GM19468 (cell line): ENCODE measurements at regions not wholly inside any gene's neighbourhood (a gene's known extent, or its start where the extent isn't known, plus 50 kb on each side); places are given as distances from the start of the nearest gene placed in this dataset.
"Not testable (repeated sequence)": the region's sequence is repeated elsewhere in the genome, so short reads cannot be mapped to it uniquely, and the experiment has no call there.

Experiments
- ATAC-seq: cut with Tn5 transposase; IDR thresholded peaks from one replicate; pipeline ENCODE4 v1.9.1; 2021; ENCODE audit warnings: mild to moderate bottlenecking, moderate library complexity, moderate number of reproducible peaks; ENCODE audit not compliant: unreplicated experiment; ENCODE audit errors: extremely low read depth

DNA sequence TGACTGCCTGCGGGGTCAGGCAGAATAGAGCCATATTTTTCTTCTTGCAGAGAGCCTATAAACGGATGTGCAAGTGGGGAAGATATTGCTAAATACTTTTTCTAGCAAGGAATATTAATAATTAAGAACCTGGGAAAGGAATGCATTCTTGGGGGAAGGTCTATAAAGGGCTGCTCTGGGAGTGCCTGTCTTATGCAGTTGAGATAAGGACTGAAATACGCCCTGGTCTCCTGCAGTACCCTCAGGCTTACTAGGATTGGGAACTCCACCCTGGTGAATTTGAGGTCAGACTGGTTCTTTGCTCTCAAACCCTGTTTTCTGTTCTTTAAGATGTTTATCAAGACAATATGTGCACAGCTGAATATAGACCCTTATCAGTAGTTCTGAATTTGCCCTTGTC, 152.5 kb upstream of the APOOL start:
- not testable (repeated sequence) for ATAC-seq

DNA sequence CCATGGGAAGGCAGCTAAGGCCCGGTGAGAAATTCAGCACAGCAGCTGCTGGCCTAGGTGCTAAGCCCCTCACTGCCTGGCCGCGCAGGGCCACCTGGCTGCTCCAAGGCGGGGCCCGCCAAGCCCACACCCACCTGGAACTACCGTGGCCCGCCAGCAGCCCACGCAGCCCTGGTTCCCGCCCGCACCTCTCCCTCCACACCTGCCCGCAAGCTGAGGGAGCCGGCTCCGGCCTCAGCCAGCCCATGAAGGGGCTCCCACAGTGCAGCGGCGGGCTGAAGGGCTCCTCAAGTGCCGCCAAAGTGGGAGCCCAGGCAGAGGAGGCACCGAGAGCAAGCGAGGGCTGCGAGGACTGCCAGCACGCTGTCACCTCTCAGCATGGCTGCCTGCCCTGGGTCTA, 146.9 kb upstream of the APOOL start:
- ATAC-seq: not testable (repeated sequence)

DNA sequence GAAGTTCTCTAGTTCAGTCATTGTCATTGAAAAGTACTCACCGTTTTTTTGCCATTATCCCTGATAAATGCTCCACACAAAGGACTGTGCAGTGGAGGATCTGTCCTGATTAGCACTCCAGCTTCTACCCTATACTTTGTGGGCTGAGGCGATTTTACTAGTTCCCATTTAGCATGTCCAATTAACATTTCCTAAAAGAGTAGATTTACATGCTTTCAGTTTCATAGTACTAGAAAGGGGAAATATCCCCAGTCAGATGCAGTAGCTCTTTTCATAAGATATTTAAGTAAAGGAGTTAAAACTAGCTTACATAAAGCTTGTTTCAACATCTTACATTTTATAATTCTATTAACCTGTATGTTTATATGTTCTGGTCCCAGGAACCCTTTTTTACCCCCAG, 144.9 kb upstream of the APOOL start:
- not testable (repeated sequence) for ATAC-seq

DNA sequence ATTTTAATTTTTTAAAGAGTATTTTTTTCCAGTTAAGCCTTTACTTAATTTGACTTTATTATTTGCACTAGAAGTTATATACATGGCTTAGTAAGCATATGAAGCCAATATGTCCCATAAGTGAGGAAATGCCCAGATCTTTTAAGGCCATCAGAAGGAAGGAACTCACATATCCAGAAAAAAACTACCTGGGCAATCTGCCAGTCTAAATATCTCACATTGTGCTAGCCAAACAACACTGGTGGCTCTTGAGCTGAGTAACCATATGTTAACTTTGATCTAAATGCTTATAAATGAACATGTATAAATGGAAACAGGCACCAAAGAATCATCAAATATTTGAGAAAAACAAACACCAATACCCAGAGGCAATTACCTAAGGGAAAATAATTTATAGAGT, 138.6 kb upstream of the APOOL start:
- no peak for ATAC-seq

DNA sequence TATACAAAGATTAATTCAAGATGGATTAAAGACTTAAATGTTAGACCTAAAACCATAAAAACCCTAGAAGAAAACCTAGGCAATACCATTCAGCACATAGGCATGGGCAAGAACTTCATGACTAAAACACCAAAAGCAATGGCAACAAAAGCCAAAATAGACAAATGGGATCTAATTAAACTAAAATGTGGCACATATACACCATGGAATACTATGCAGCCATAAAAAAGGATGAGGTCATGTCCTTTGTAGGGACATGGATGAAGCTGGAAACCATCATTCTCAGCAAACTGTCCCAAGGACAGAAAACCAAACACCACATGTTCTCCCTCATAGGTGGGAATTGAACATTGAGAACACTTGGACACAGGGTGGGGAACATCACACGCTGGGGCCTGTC, 133.4 kb upstream of the APOOL start:
- ATAC-seq: not testable (repeated sequence)

DNA sequence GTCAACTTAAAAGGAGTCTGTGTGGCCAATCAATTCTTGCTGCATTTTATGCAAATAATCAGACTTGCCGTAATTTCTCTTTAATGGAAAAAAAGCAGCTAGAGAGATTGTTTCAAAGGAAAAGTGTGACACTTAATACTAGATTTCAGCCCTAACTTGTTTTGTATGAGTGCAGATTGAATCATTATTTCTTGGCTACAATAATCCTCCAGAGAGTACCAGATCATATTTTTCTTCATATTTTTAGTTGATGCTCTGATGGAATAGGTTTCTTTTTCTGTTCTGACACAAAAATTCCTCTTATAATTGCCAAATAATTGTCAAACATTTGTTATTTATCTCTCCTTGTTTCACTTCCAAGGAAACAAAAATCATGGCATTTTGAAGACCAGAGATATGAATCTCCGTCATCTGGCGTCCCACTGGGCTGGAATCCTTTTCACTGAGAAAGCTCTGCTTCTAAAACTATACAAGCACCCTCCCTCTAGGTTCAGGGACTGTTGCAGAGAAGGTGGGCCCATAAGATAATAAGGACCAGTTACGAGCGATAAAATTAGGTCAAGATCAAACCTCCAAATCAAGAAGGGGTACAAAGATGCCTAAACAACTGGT, 131.4 kb upstream of the APOOL start:
- ATAC-seq: not testable (repeated sequence)

DNA sequence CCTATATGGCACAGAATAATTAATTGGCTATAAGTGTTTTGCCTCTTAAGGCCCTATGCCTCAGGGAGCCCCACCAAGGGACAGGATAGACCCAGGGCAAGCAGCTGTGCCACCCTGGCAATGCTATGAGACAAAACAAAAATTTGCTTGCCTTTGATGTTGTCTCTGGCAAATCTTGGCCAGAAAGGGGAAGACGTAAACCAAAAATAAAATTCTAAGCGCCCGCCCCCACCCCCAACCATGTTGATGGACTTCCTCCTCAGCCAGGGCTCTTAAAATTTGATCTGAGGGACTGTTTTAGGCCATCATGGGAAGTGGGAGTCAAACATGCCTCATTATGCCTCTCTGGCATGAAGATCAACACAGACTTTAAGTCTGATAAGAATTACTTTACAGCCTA, 130.5 kb upstream of the APOOL start:
- ATAC-seq: no peak

DNA sequence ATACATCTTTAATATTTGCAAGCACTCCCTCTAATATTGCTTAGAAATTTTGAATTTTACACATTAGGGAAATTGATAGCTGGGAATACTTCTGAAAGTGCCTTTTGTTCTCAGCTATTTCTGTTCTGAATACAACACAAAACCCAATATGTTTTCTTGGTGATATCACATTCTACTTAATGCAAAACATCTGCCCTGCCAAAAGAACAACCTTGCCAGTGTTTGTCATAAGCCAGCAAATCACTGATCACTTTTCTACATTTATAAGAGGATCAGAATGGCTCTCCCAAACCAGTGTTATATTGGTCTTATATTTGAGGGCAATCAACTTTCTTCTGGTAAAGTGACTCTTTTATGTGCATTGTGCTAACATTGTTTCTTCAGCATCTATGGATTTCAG, 126.8 kb upstream of the APOOL start:
- no peak for ATAC-seq

DNA sequence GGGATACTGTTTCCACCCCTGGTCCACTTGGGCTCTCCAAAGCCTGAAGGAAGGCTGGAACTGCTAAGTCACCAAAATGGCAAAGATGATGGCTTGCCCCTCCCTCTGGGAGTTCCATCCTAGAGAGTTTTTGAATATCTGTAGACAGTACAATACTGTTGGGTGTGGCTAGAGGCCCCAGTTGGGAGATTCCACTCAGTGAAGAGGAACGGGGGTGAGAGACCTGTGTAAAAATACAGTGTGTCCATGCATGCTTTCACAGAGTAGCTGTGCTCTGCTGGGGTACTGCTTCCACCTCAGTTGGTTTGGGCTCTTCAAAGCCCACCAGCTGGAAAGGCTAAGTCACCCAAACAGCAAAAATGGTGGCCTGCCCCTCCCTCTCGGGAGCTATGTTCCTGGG, 109.8 kb upstream of the APOOL start:
- no peak for ATAC-seq

DNA sequence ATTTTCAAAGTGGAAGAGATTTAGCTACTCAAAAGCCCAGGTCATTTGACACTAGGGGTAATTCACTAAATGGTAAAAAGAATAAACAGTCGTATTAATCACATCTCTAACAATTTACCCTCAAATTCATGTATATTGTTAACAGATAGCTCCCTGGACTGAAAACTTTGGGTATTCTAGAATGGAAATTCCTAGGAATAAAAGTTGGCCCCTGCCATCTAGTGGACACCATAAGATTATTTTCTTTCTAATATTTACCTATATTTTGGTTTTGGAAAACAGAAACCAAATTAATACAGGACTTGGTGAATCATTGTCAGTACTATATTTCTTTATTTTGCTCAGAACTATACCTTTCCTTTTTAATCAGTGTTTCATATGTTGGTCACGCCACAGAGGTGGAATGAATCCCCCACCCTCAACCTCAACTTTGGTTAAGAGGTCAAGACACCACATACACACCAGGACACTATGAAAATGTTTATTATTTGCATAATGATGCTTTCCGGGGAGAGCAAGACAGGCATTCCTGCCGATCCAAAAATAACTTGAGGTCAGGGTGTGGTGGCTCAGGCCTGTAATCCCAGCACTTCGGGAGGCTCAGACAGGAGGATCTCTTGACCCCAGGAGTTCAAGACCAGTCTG, 96.2 kb upstream of the APOOL start:
- ATAC-seq: no peak

DNA sequence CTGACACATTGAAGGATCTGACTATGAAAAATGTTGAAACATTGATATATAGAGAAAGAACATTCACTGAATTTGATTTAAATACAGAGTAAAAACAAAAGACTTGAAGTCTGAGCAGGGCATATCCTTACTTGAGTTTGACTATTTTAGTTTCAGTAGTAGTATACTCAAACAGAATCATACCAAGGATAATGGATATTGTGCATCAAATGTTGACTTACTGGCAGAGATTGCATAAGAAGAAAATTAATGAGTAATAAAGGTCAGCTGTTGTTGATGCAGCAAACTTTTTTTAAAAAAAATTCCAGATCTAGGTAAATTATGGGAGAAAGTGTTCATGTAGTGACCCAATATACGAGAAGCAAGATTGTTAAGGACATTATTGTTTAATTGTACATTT, 94.5 kb upstream of the APOOL start:
- ATAC-seq: no peak

DNA sequence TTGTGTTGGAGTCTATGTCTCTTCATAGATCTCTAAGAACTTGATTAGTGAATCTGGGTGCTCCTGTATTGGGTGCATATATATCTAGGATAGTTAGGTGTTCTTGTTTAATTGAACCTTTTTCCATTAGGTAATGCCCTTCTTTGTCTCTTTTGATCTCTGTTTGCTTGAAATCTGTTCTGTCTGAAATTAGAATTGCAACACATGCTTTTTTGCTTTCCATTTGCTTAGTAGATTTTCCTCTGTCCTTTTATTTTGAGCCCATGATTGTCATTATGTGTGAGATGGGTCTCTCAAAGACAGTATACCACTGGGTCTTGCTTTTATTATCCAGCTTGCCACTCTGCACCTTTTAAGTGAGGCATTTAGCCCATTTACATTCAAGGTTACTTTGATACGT, 79.1 kb upstream of the APOOL start:
- no peak for ATAC-seq

DNA sequence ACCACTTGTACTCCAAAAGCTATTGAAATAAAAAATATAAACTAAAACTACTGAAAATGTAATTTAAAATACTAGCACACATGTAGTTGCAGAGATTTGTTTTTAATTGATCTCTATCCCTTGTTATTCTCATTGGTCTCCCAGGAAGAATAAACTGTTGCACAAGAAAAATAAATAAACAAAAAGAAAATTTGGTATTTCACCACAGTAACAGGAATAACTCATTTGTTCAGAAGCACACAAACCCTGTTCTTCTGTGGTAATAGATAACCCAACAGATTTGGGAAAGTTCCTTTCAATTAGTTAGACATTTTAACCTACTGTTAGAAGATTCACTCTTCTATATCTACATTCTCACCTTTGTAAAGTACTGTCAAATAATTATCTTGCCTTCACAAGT, 70.9 kb upstream of the APOOL start:
- no peak for ATAC-seq

DNA sequence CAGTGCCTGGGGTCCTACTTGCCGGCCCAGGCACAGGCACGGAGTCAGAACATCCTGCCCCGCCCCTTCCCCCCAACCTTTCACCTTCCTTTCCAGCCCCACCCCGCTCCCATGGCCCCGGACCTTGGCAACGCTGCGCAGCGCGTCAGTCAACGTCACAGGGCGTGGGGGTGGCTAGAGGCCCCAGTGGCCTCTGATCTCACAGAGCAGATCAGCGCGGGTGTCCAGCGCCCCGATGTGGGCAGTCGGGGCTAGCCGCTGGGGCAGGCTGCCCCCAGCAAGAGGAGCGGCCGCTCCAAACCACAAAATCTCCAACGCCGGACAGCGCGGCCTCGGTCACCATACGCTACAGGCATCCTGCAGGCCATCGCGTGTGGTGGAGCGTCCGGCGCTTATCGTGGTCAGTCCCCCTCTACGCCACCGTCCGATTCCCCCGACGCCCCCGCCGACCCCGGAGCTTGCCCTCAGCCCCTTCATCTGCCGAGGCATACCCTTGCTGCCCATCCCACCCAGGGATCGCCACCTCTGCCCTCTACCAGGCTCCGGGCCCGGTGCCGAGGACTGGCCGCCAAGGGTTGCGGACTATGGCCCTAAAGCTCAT, 69.6 kb upstream of the APOOL start:
- no peak for ATAC-seq
